Vagina (tissue), 2 donors: ENCODE measurements at regions not wholly inside any gene's neighbourhood (a gene's known extent, or its start where the extent isn't known, plus 50 kb on each side); places are given as distances from the start of the nearest gene placed in this dataset.

Experiments used
- POLR2A ChIP-seq, 2 donors: fragments of 450-650 bp; IDR thresholded peaks; one replicate each; pipeline ENCODE4 v1.6.1; 2017; ENCODE audit warnings: antibody characterized with exemption in 2 of 2, mild to moderate bottlenecking in 2 of 2, moderate library complexity in 2 of 2
- POLR2AphosphoS5 ChIP-seq, 2 donors: sonication (generic); formaldehyde crosslinking; IDR thresholded peaks; one replicate each; pipeline ENCODE4 v1.9.0; 2017; ENCODE audit warnings: antibody characterized with exemption in 2 of 2, mild to moderate bottlenecking in 2 of 2, low read depth in 1 of 2; ENCODE audit not compliant: insufficient read depth in 1 of 2
- TF ChIP-seq, protein P1 (sequence below), 3 experiments: fragments of 450-650 bp in 2 of 3; fragments of 200-600 bp in 1 of 3; sonication (generic) in 1 of 3; IDR thresholded peaks; one replicate each; pipeline ENCODE4 v1.5.1; 2017 to 2019; ENCODE audit warnings: antibody characterized with exemption in 3 of 3, mild to moderate bottlenecking in 2 of 3, moderate library complexity in 2 of 3

DNA sequence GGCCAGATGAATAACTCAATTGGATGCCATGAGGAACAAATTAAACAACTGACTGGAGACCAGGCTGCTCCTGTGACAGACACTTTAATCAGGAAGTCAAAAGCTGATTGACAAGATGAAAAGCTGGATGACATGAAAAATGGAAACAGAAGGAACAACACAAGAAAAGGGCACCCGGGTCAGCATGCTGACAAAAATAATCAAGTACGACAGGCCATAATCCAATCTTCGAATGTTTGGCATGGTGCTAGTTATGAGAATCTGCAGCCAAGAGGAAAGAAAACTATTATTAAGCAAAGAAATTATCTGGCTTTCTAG lies 544.7 kb downstream of the ETNK1 start:
- TF ChIP-seq, protein P1, sequence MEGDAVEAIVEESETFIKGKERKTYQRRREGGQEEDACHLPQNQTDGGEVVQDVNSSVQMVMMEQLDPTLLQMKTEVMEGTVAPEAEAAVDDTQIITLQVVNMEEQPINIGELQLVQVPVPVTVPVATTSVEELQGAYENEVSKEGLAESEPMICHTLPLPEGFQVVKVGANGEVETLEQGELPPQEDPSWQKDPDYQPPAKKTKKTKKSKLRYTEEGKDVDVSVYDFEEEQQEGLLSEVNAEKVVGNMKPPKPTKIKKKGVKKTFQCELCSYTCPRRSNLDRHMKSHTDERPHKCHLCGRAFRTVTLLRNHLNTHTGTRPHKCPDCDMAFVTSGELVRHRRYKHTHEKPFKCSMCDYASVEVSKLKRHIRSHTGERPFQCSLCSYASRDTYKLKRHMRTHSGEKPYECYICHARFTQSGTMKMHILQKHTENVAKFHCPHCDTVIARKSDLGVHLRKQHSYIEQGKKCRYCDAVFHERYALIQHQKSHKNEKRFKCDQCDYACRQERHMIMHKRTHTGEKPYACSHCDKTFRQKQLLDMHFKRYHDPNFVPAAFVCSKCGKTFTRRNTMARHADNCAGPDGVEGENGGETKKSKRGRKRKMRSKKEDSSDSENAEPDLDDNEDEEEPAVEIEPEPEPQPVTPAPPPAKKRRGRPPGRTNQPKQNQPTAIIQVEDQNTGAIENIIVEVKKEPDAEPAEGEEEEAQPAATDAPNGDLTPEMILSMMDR (IDR thresholded peaks at IDR 0.05), result no peak
- TF ChIP-seq POLR2A (IDR thresholded peaks at IDR 0.05) (no peak), POLR2AphosphoS5 (IDR thresholded peaks at IDR 0.05; ENCODE audit: insufficient read depth in 1 of 2, low read depth in 1 of 2) (no peak)
